ENCODE measurements at regions not wholly inside any gene's neighbourhood (a gene's known extent, or its start where the extent isn't known, plus 50 kb on each side); places are given as distances from the start of the nearest gene placed in this dataset.

DNA sequence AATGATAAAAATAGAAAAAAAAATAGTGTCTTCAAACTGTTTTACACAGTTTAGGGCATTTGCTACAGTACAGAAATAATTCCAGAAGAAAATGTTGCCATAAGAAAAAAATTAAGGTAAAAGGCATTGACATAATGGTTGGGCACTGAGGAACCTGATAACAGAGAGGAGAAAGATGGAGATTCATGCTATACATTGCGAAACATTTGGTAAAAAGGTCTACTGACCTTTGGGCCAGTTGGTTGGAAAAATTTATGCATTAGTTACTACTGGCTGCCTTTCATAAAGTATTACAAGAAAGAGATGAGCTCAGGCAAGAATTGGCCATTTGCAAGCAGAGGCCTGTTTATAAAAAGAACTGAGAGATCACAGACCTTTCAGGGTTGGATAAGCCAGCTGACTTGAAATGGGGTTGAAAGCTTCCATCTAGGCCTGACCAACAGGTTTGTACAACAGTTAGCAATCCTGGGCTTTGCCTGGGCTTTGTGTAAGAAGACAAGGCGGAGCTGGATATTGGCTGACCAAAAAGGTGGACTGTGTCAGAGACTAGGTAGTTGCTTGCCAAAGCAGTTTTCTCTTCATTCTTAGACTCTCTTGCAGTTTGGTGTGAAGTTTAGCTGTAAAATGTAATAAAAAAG, 166.6 kb upstream of the MCTP2 start:
- no peak for DNase-seq (ENCODE audit: low read depth, low spot score)
- Mint-ChIP-seq H3K36me3 (ENCODE audit: low read depth) (peaks cover 27% of the 10 kb centered on the region), H3K4me1 (peaks cover 3% of the 10 kb centered on the region), H3K27me3 (ENCODE audit: low read depth) (no peaks in the 10 kb centered on the region), H3K27ac (ENCODE audit: unreplicated experiment) (no peak overlapping the region), H3K9me3 (peaks cover 24% of the 10 kb centered on the region), H3K4me3 (no peak overlapping the region)
- TF ChIP-seq, protein P1, sequence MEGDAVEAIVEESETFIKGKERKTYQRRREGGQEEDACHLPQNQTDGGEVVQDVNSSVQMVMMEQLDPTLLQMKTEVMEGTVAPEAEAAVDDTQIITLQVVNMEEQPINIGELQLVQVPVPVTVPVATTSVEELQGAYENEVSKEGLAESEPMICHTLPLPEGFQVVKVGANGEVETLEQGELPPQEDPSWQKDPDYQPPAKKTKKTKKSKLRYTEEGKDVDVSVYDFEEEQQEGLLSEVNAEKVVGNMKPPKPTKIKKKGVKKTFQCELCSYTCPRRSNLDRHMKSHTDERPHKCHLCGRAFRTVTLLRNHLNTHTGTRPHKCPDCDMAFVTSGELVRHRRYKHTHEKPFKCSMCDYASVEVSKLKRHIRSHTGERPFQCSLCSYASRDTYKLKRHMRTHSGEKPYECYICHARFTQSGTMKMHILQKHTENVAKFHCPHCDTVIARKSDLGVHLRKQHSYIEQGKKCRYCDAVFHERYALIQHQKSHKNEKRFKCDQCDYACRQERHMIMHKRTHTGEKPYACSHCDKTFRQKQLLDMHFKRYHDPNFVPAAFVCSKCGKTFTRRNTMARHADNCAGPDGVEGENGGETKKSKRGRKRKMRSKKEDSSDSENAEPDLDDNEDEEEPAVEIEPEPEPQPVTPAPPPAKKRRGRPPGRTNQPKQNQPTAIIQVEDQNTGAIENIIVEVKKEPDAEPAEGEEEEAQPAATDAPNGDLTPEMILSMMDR (conservative IDR thresholded peaks at IDR 0.05) = no peak

DNA sequence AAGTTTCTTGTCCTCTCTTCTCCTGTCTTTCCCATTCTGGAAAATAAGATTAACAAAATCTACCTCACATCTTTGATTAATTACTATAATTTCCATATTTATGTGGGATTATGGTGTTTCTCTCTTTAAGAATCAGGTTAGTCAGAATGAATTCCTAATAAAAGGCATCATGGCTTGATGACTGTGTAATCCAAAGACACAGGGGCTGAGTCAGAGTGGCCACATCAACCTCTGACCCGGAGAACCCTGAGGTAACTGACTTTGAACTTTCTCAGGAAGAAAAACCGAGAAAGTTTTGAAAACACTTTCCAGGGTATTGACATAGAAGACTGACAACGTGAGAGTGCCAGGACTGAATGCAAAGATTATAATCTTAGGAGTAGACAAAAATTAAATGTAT, 170.3 kb upstream of the MCTP2 start:
- no peak for DNase-seq (ENCODE audit: low read depth, low spot score)
- Mint-ChIP-seq H3K27me3 (ENCODE audit: low read depth) (no peaks in the 10 kb centered on the region), H3K4me3 (no peak overlapping the region), H3K4me1 (no peaks in the 10 kb centered on the region), H3K36me3 (ENCODE audit: low read depth) (peaks cover 12% of the 10 kb centered on the region), H3K27ac (ENCODE audit: unreplicated experiment) (no peak overlapping the region), H3K9me3 (peaks cover 6% of the 10 kb centered on the region)
- TF ChIP-seq, protein P1 (conservative IDR thresholded peaks at IDR 0.05) = no peak

DNA sequence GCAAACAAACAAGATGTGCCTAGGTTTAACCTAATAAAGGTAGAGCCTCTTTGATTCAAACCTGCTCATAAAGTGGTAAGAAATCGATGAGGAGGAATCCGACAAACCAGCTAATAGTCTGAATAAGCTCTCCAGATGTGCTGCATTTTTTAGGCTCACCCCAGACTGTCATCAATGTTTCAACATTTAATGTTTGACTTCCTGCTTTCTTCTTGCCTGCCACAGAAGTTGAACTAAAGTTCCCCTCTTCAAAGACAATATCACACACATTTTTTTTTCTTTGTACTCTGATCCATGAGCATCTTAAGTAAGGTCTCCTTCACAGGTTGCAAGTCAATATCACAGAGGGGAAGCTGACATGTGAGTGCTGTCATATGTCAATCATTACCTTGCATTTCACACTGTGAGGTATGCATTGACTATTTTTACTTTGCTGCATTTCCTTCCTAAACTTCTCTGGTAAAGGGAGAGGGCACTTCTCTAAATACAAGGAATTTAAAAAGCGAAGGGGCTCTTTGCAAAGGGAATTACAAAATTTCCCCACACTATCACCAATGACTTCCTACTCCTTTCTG, 172.3 kb upstream of the MCTP2 start:
- H3K4me1 Mint-ChIP-seq = peaks cover under 1% of the 10 kb centered on the region
- H3K27me3 Mint-ChIP-seq (ENCODE audit: low read depth) = no peaks in the 10 kb centered on the region
- DNase-seq (ENCODE audit: low read depth, low spot score) = no peak
- no peak overlapping the region for H3K4me3 Mint-ChIP-seq
- TF ChIP-seq, protein P1 (conservative IDR thresholded peaks at IDR 0.05) = no peak
- no peaks in the 10 kb centered on the region for H3K9me3 Mint-ChIP-seq
- peaks cover under 1% of the 10 kb centered on the region for H3K36me3 Mint-ChIP-seq (ENCODE audit: low read depth)
- H3K27ac Mint-ChIP-seq (ENCODE audit: unreplicated experiment) = no peak overlapping the region

DNA sequence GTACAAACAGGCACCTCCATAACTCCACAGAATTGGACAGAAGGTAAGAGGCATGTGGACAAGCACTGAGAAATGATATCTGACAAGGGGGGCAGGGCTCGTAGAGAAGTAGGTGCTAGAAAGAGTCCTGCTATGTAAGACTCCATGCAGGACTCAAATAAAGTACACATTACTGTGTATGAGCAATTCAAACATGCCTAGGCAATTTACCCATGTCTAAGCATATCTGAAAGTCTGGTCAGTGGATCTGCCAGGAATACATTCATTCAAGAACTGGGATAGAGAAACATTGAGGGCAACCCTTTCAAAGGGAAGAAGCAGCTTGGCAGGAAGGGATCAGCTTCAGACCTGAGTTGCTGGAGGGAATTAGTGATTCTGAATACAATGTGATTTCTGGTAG, 174.1 kb upstream of the MCTP2 start:
- TF ChIP-seq, protein P1 (conservative IDR thresholded peaks at IDR 0.05) = no peak
- H3K27me3 Mint-ChIP-seq (ENCODE audit: low read depth) = no peaks in the 10 kb centered on the region
- H3K36me3 Mint-ChIP-seq (ENCODE audit: low read depth) = no peaks in the 10 kb centered on the region
- peaks cover 6% of the 10 kb centered on the region for H3K4me1 Mint-ChIP-seq
- no peak for DNase-seq (ENCODE audit: low read depth, low spot score)
- H3K27ac Mint-ChIP-seq (ENCODE audit: unreplicated experiment) = no peak overlapping the region
- H3K4me3 Mint-ChIP-seq = no peak overlapping the region
- H3K9me3 Mint-ChIP-seq = peaks cover 3% of the 10 kb centered on the region

DNA sequence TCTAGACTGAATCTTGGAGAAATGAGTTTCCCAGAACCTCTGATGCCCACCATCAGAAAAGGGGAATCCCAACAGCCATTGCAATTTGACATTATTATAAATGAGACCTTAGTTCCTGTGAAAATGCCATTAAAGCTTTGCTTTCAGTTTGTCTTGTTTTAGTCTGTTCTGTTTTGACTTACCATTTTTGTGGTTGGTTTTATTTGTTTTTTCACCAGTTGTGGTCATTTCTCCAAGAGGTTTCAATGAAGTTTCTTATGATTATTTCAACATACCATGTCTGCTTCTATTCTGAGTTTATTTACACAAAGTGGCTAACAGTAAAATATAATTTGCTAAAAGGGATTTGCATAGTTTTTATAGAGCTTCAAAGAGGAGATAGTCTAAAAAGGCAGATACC, 175.0 kb upstream of the MCTP2 start:
- H3K36me3 Mint-ChIP-seq (ENCODE audit: low read depth) = no peaks in the 10 kb centered on the region
- DNase-seq (ENCODE audit: low read depth, low spot score) = no peak
- H3K27ac Mint-ChIP-seq (ENCODE audit: unreplicated experiment) = no peak overlapping the region
- H3K4me3 Mint-ChIP-seq = no peak overlapping the region
- TF ChIP-seq, protein P1 (conservative IDR thresholded peaks at IDR 0.05) = no peak
- H3K9me3 Mint-ChIP-seq = peaks cover 3% of the 10 kb centered on the region
- H3K27me3 Mint-ChIP-seq (ENCODE audit: low read depth) = no peaks in the 10 kb centered on the region
- H3K4me1 Mint-ChIP-seq = peaks cover 6% of the 10 kb centered on the region

Data from neural crest cell (in vitro differentiated cells).